Uterus (tissue), 2 donors: ENCODE measurements at regions not wholly inside any gene's neighbourhood (a gene's known extent, or its start where the extent isn't known, plus 50 kb on each side); places are given as distances from the start of the nearest gene placed in this dataset.

Experiments
- CTCF ChIP-seq, 4 experiments: fragments of 200-600 bp in 2 of 4; fragments of 450-650 bp in 2 of 4; sonication (generic) in 2 of 4; IDR thresholded peaks; one replicate each; pipeline ENCODE4 v1.5.1; 2016 to 2019; ENCODE audit warnings: antibody characterized with exemption in 4 of 4, mild to moderate bottlenecking in 2 of 4, moderate library complexity in 1 of 4
- POLR2A ChIP-seq, 2 donors: fragments of 450-650 bp; IDR thresholded peaks; one replicate each; pipeline ENCODE4 v1.6.1; 2016; ENCODE audit warnings: antibody characterized with exemption in 2 of 2, mild to moderate bottlenecking in 1 of 2, moderate library complexity in 1 of 2

GRCh38 chr12:45547822-45548221, 181.7 kb upstream of the ARID2 start:
- no peak for TF ChIP-seq CTCF (IDR thresholded peaks at IDR 0.05)
- no peak for TF ChIP-seq POLR2A (IDR thresholded peaks at IDR 0.05)
